ENCODE measurements at regions not wholly inside any gene's neighbourhood (a gene's known extent, or its start where the extent isn't known, plus 50 kb on each side); places are given as distances from the start of the nearest gene placed in this dataset.

GRCh38 chr3:72327008-72327407, 521.2 kb downstream of the SHQ1 start:
- H3K27ac ChIP-seq = no peak overlapping the region
- no peaks in the 10 kb centered on the region for H3K9me3 ChIP-seq

GRCh38 chr3:72324253-72324811, 523.9 kb downstream of the SHQ1 start:
- no peak overlapping the region for H3K27ac ChIP-seq
- peaks cover 23% of the 10 kb centered on the region for H3K4me1 ChIP-seq
- TF ChIP-seq CTCF (IDR thresholded peaks at IDR 0.05) = no peak
- TF ChIP-seq POLR2A (IDR thresholded peaks at IDR 0.05) = no peak
- WGBS, 2 donors = 85 to 87% methylated on average over 3 of the region's 3 CpGs
- no peak for DNase-seq
- H3K27me3 ChIP-seq = no peaks in the 10 kb centered on the region
- no peaks in the 10 kb centered on the region for H3K9me3 ChIP-seq
- H3K4me3 ChIP-seq = no peak overlapping the region
- intact Hi-C loops (cut with DNase I; ENCODE audit: low total_unique reads) = no loop called here
- no peaks in the 10 kb centered on the region for H3K36me3 ChIP-seq (ENCODE audit: low read depth, missing control alignments)

More at GRCh38 chr3:72327008-72327407, 521.2 kb downstream of the SHQ1 start:
- no peak for DNase-seq
- intact Hi-C loops (cut with DNase I; ENCODE audit: low total_unique reads) = no loop called here
- no peak overlapping the region for H3K4me3 ChIP-seq
- H3K4me1 ChIP-seq = peaks cover 14% of the 10 kb centered on the region
- TF ChIP-seq CTCF (IDR thresholded peaks at IDR 0.05) (no peak), POLR2A (IDR thresholded peaks at IDR 0.05) (no peak)
- no peaks in the 10 kb centered on the region for H3K27me3 ChIP-seq
- no peaks in the 10 kb centered on the region for H3K36me3 ChIP-seq (ENCODE audit: low read depth, missing control alignments)
- 92 to 98% methylated on average over 5 of the region's 5 CpGs for WGBS, 2 donors

GRCh38 chr3:72323773-72324172, 524.5 kb downstream of the SHQ1 start:
- DNase-seq = no peak
- H3K4me1 ChIP-seq = peaks cover 26% of the 10 kb centered on the region
- no peak overlapping the region for H3K27ac ChIP-seq
- no peaks in the 10 kb centered on the region for H3K9me3 ChIP-seq
- H3K36me3 ChIP-seq (ENCODE audit: low read depth, missing control alignments) = no peaks in the 10 kb centered on the region
- 90 to 92% methylated on average over 6 of the region's 6 CpGs for WGBS, 2 donors
- intact Hi-C loops (cut with DNase I; ENCODE audit: low total_unique reads) = no loop called here
- H3K27me3 ChIP-seq = no peaks in the 10 kb centered on the region
- H3K4me3 ChIP-seq = no peak overlapping the region
- no peak for TF ChIP-seq CTCF (IDR thresholded peaks at IDR 0.05)
- TF ChIP-seq POLR2A (IDR thresholded peaks at IDR 0.05) = no peak

- H3K27ac ChIP-seq = peak overlapping the region in 1 of 2 donors; percentile 24
- H3K27me3 ChIP-seq = no peaks in the 10 kb centered on the region
- H3K36me3 ChIP-seq (ENCODE audit: low read depth, missing control alignments) = no peaks in the 10 kb centered on the region
- 88 to 92% methylated on average over 11 of the region's 11 CpGs for WGBS, 2 donors
- no peak for TF ChIP-seq CTCF (IDR thresholded peaks at IDR 0.05)
- TF ChIP-seq POLR2A (IDR thresholded peaks at IDR 0.05) = no peak
- H3K9me3 ChIP-seq = no peaks in the 10 kb centered on the region
- H3K4me1 ChIP-seq = peaks cover 39% of the 10 kb centered on the region
- intact Hi-C loops (cut with DNase I; ENCODE audit: low total_unique reads) = no loop called here
- no peak for DNase-seq
- no peak overlapping the region for H3K4me3 ChIP-seq
Observed at GRCh38 chr3:72322264-72322976, 525.8 kb downstream of the SHQ1 start.

- no peaks in the 10 kb centered on the region for H3K27me3 ChIP-seq
- peaks cover 40% of the 10 kb centered on the region for H3K4me1 ChIP-seq
- H3K4me3 ChIP-seq = no peak overlapping the region
- peak; percentile 90 for DNase-seq
- H3K27ac ChIP-seq = peak overlapping the region in 1 of 2 donors; percentile 52
- 27 to 37% methylated on average over 3 of the region's 3 CpGs for WGBS, 2 donors
- intact Hi-C loops (cut with DNase I; ENCODE audit: low total_unique reads) = no loop called here
- no peaks in the 10 kb centered on the region for H3K36me3 ChIP-seq (ENCODE audit: low read depth, missing control alignments)
- H3K9me3 ChIP-seq = no peaks in the 10 kb centered on the region
- no peak for TF ChIP-seq POLR2A (IDR thresholded peaks at IDR 0.05)
- TF ChIP-seq CTCF (IDR thresholded peaks at IDR 0.05) = no peak
Observed at GRCh38 chr3:72320955-72321303, 527.3 kb downstream of the SHQ1 start.

Measured in testis (tissue), 2 donors.